Loucy (cell line): ENCODE measurements at regions not wholly inside any gene's neighbourhood (a gene's known extent, or its start where the extent isn't known, plus 50 kb on each side); places are given as distances from the start of the nearest gene placed in this dataset.
"Not testable (repeated sequence)": the region's sequence is repeated elsewhere in the genome, so short reads cannot be mapped to it uniquely, and the experiment has no call there.

Source experiments
- H2AFZ ChIP-seq: fragments of 200-600 bp; sonication (generic); 2 replicates; pipeline ENCODE4 v1.6.0; 2016; ENCODE audit warnings: antibody characterized with exemption, mild to moderate bottlenecking, low read length, moderate library complexity
- H3F3A ChIP-seq: fragments of 200-600 bp; 2 replicates; pipeline ENCODE4 v1.6.0; 2016; ENCODE audit warnings: antibody characterized with exemption, low read depth, mild to moderate bottlenecking
- H3K27me3 ChIP-seq: fragments of 200-600 bp; sonication (generic); 2 replicates; pipeline ENCODE4 v1.6.1; 2014; ENCODE audit warnings: low read length, mild to moderate bottlenecking; ENCODE audit not compliant: insufficient read depth, poor library complexity, severe bottlenecking
- H3K36me3 ChIP-seq: fragments of 200-600 bp; sonication (generic); 2 replicates; pipeline ENCODE4 v1.6.1; 2016; ENCODE audit warnings: low read length; ENCODE audit not compliant: insufficient read depth
- H3K4me1 ChIP-seq: fragments of 200-600 bp; sonication (generic); 2 replicates; pipeline ENCODE4 v1.5.1; 2014; ENCODE audit warnings: low read length, mild to moderate bottlenecking; ENCODE audit not compliant: insufficient read depth, poor library complexity, severe bottlenecking
- H3K4me2 ChIP-seq: fragments of 200-600 bp; sonication (generic); 2 replicates; pipeline ENCODE4 v1.6.0; 2014; ENCODE audit warnings: antibody characterized with exemption, low read length, low read depth, mild to moderate bottlenecking; ENCODE audit not compliant: poor library complexity, severe bottlenecking
- H3K4me3 ChIP-seq: fragments of 200-600 bp; sonication (generic); 2 replicates; pipeline ENCODE4 v1.5.1; 2014; ENCODE audit warnings: low read length, mild to moderate bottlenecking, mixed read lengths; ENCODE audit not compliant: poor library complexity, severe bottlenecking
- H3K79me2 ChIP-seq: fragments of 200-600 bp; sonication (generic); 2 replicates; pipeline ENCODE4 v1.6.1; 2014; ENCODE audit warnings: low read length; ENCODE audit not compliant: insufficient read depth
- H3K9ac ChIP-seq: fragments of 200-600 bp; sonication (generic); 2 replicates; pipeline ENCODE4 v1.6.0; 2014; ENCODE audit warnings: mild to moderate bottlenecking, low read depth, low read length, moderate library complexity; ENCODE audit not compliant: poor library complexity, severe bottlenecking
- H3K9me2 ChIP-seq: fragments of 200-600 bp; sonication (generic); replicated peaks from 2 replicates; pipeline ENCODE4 v1.6.1; 2016; ENCODE audit warnings: low read depth, low read length, mixed read lengths
- H3K9me3 ChIP-seq: fragments of 200-600 bp; sonication (generic); 2 replicates; pipeline ENCODE4 v1.6.1; 2014; ENCODE audit warnings: mild to moderate bottlenecking, antibody characterized with exemption, low read length, low read depth; ENCODE audit not compliant: insufficient read depth
- H4K20me1 ChIP-seq: fragments of 200-600 bp; sonication (generic); 2 replicates; pipeline ENCODE4 v1.6.0; 2014; ENCODE audit warnings: antibody characterized with exemption, low read length, mild to moderate bottlenecking; ENCODE audit not compliant: insufficient read depth, poor library complexity, severe bottlenecking
- CTCF ChIP-seq: fragments of 200-600 bp; sonication (generic); conservative IDR thresholded peaks from 2 replicates; pipeline ENCODE4 v1.5.1; 2014; ENCODE audit warnings: mild to moderate bottlenecking, antibody characterized with exemption, low read length
- EZH2phosphoT487 ChIP-seq: fragments of 200-600 bp; IDR thresholded peaks from 2 replicates; pipeline ENCODE4 v1.6.1; 2018; ENCODE audit warnings: antibody characterized with exemption, mild to moderate bottlenecking, moderate library complexity, borderline replicate concordance

GRCh38 chr6:19245656-19246055, 591.5 kb upstream of the ID4 start:
- Histone ChIP-seq H3K36me3 (no peaks in the 10 kb centered on the region), H3K9ac (no peak overlapping the region), H2AFZ (no peak overlapping the region), H3K4me2 (no peak overlapping the region), H3F3A (no peaks in the 10 kb centered on the region), H4K20me1 (no peaks in the 10 kb centered on the region), H3K4me1 (no peaks in the 10 kb centered on the region), H3K27me3 (no peaks in the 10 kb centered on the region), H3K4me3 (no peak overlapping the region), H3K9me3 (no peaks in the 10 kb centered on the region; the same call in 1 of the 2 replicates), H3K9me2 (no peaks in the 10 kb centered on the region), H3K79me2 (no peaks in the 10 kb centered on the region)
- TF ChIP-seq CTCF (no peak), EZH2phosphoT487 (no peak)

GRCh38 chr6:19247181-19247580, 590.0 kb upstream of the ID4 start:
- not testable (repeated sequence) for H3K36me3 ChIP-seq, H3K9ac ChIP-seq, H2AFZ ChIP-seq, H3K4me3 ChIP-seq, H3K79me2 ChIP-seq, H3K9me2 ChIP-seq, H3F3A ChIP-seq, H4K20me1 ChIP-seq, H3K27me3 ChIP-seq, H3K4me2 ChIP-seq, H3K4me1 ChIP-seq, H3K9me3 ChIP-seq

GRCh38 chr6:19256123-19256522, 581.0 kb upstream of the ID4 start:
- H2AFZ ChIP-seq, H3K4me3 ChIP-seq, H3K9me3 ChIP-seq, H3K27me3 ChIP-seq, H3K79me2 ChIP-seq, H4K20me1 ChIP-seq, H3K9me2 ChIP-seq, H3K4me1 ChIP-seq, H3K36me3 ChIP-seq, H3K4me2 ChIP-seq, H3F3A ChIP-seq, H3K9ac ChIP-seq: not testable (repeated sequence)

GRCh38 chr6:19261642-19262041, 575.5 kb upstream of the ID4 start:
- Histone ChIP-seq H3K79me2 (no peaks in the 10 kb centered on the region), H3K9me2 (no peaks in the 10 kb centered on the region)
- TF ChIP-seq EZH2phosphoT487 (no peak), CTCF (no peak)

More at GRCh38 chr6:19261642-19262041, 575.5 kb upstream of the ID4 start:
- H3K9me3 ChIP-seq, result 0 out of 2 replicates have a peak, but pooled peaks cover 3% of the 10 kb centered on the region
- no peaks in the 10 kb centered on the region for H3F3A ChIP-seq
- no peak overlapping the region for H3K4me3 ChIP-seq
- no peak overlapping the region for H3K9ac ChIP-seq
- no peaks in the 10 kb centered on the region for H3K36me3 ChIP-seq
- H3K27me3 ChIP-seq, result no peaks in the 10 kb centered on the region
- no peaks in the 10 kb centered on the region for H4K20me1 ChIP-seq
- H3K4me2 ChIP-seq, result no peak overlapping the region
- no peak overlapping the region for H2AFZ ChIP-seq
- no peaks in the 10 kb centered on the region for H3K4me1 ChIP-seq
